Neural crest cell (in vitro differentiated cells): ENCODE measurements at regions not wholly inside any gene's neighbourhood (a gene's known extent, or its start where the extent isn't known, plus 50 kb on each side); places are given as distances from the start of the nearest gene placed in this dataset.

ENCODE experiments used
- DNase-seq: peaks from one replicate; pipeline ENCODE4 v3.0.0; 2021; ENCODE audit warnings: low read depth, mixed read lengths, low spot score
- H3K27ac Mint-ChIP-seq: one replicate; pipeline ENCODE4 v1.8.0; 2021; ENCODE audit warnings: mild to moderate bottlenecking, mixed read lengths; ENCODE audit not compliant: unreplicated experiment
- H3K27me3 Mint-ChIP-seq: 2 replicates; pipeline ENCODE4 v1.8.0; 2021; ENCODE audit warnings: low read depth, mild to moderate bottlenecking, mixed read lengths
- H3K36me3 Mint-ChIP-seq: 2 replicates; pipeline ENCODE4 v1.8.0; 2021; ENCODE audit warnings: low read depth, mild to moderate bottlenecking, mixed read lengths
- H3K4me1 Mint-ChIP-seq: 2 replicates; pipeline ENCODE4 v1.8.0; 2021; ENCODE audit warnings: mixed read lengths
- H3K4me3 Mint-ChIP-seq: one replicate; pipeline ENCODE4 v1.8.0; 2021; ENCODE audit warnings: mild to moderate bottlenecking, mixed read lengths
- H3K9me3 Mint-ChIP-seq: 2 replicates; pipeline ENCODE4 v1.8.0; 2021; ENCODE audit warnings: mixed read lengths
- TF ChIP-seq, protein P1 (sequence below): fragments of 200-600 bp; sonication (generic); conservative IDR thresholded peaks from 2 replicates; pipeline ENCODE4 v1.5.0; 2021; ENCODE audit warnings: antibody characterized with exemption, mild to moderate bottlenecking

DNA sequence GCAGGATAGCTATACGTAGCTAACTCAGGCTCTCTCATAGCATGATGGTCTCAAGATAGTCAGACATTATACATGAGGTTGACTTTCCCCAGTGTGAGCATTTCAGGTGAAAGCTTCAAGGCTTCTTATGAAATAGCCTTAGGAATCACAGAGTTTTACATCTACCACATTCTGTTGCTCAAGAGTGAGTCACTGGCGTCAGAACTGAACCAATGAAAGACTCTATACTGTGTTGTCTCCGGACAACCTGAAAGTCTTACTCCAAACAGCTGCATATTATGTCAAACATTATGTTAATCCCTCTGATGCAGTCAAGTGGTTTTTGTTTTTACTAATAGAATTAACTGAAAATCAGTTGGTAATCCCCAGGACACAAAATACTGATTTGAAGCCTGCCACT, 79.8 kb upstream of the TRDN start:
- TF ChIP-seq, protein P1, sequence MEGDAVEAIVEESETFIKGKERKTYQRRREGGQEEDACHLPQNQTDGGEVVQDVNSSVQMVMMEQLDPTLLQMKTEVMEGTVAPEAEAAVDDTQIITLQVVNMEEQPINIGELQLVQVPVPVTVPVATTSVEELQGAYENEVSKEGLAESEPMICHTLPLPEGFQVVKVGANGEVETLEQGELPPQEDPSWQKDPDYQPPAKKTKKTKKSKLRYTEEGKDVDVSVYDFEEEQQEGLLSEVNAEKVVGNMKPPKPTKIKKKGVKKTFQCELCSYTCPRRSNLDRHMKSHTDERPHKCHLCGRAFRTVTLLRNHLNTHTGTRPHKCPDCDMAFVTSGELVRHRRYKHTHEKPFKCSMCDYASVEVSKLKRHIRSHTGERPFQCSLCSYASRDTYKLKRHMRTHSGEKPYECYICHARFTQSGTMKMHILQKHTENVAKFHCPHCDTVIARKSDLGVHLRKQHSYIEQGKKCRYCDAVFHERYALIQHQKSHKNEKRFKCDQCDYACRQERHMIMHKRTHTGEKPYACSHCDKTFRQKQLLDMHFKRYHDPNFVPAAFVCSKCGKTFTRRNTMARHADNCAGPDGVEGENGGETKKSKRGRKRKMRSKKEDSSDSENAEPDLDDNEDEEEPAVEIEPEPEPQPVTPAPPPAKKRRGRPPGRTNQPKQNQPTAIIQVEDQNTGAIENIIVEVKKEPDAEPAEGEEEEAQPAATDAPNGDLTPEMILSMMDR, result no peak
- H3K9me3 Mint-ChIP-seq, result no peaks in the 10 kb centered on the region
- no peaks in the 10 kb centered on the region for H3K27me3 Mint-ChIP-seq
- no peak overlapping the region for H3K27ac Mint-ChIP-seq
- no peaks in the 10 kb centered on the region for H3K36me3 Mint-ChIP-seq
- no peaks in the 10 kb centered on the region for H3K4me1 Mint-ChIP-seq
- H3K4me3 Mint-ChIP-seq, result no peak overlapping the region
- DNase-seq, result no peak

DNA sequence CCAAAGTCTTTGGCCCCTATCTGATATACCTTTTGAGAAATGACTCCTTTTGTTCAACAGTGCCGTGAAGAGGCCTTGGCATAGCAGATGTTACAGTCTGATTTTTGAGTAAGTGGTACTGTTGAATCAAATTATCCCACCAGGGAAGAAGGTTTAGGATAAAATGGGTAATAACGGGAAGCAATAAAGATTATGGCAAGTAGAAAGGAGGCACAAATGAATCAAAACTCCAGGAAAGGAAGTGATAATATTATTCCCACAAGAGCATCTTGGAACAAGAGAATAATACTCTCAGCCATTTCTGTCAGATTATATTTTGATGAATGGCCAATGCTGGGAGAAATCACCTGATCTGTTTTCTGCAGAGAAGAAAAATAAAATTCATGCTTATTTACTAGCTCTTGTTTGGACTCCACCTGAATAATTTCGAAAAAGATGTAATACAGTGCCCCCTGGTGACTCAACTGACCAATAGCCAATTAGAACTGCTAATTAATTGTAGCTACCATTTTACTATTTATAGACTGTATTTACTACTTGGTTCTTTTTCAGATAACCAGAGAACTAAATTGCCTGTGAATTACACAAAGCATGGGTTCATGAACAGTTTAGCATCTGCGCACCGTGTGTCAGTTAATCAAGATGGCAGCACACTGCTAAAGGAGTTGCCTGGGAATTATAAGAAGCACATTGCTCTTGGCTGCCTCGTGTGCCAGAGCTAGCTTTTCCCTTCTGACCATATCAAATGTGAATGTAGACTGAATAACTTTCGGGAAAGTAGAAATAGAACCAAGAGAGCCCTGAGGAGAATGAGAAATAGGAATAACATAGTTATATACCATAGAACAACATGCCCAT, 78.5 kb upstream of the TRDN start:
- H3K9me3 Mint-ChIP-seq, result no peaks in the 10 kb centered on the region
- TF ChIP-seq, protein P1, result peak; percentile 83
- DNase-seq, result peak; percentile 9
- H3K4me1 Mint-ChIP-seq, result no peaks in the 10 kb centered on the region
- H3K36me3 Mint-ChIP-seq, result no peaks in the 10 kb centered on the region
- no peak overlapping the region for H3K27ac Mint-ChIP-seq
- no peaks in the 10 kb centered on the region for H3K27me3 Mint-ChIP-seq
- H3K4me3 Mint-ChIP-seq, result no peak overlapping the region

DNA sequence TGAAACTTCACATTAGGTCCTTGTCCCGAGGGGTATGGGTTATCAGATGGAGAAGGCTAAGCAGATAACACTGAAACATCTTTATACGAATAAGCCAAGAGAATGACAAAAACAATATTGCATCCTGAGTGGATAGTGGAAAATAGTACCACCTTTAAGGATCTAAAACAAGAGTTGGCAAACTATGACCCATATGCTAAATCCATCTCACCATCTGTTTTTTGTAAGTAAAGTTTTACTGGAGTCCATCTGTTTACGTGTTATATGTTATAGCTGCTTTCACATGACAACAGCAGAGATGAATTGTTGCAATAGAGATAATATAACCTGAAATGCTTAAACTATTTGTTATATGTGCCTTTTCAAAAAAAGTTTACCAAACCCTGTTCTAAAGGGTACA, 76.1 kb upstream of the TRDN start:
- Mint-ChIP-seq H3K27me3 (no peaks in the 10 kb centered on the region), H3K4me3 (no peak overlapping the region), H3K27ac (no peak overlapping the region), H3K4me1 (no peaks in the 10 kb centered on the region), H3K36me3 (no peaks in the 10 kb centered on the region), H3K9me3 (peaks cover 5% of the 10 kb centered on the region)
- no peak for DNase-seq
- TF ChIP-seq, protein P1, result no peak

DNA sequence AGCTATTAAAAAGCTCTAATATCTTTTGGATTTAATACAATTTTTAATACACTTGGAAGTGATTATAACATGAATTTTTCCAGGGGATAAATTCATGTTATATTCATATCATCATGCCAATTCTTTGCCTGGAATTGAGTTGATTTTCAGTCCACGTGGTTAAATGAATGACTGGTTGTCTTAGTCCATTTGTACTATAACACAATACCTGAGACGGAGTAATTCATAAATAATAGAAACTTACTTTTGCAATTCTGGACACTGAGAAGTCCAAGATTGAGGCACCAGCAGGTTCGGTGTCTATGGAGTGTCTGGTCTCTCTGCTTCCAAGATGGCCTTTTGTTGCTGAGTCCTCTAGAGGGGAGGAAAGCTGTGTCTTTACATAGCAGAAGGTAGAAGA, 66.2 kb upstream of the TRDN start:
- Mint-ChIP-seq H3K4me1 (no peaks in the 10 kb centered on the region), H3K4me3 (no peak overlapping the region), H3K27me3 (no peaks in the 10 kb centered on the region), H3K27ac (no peak overlapping the region), H3K36me3 (no peaks in the 10 kb centered on the region), H3K9me3 (peaks cover 4% of the 10 kb centered on the region)
- TF ChIP-seq, protein P1, result no peak
- DNase-seq, result no peak

DNA sequence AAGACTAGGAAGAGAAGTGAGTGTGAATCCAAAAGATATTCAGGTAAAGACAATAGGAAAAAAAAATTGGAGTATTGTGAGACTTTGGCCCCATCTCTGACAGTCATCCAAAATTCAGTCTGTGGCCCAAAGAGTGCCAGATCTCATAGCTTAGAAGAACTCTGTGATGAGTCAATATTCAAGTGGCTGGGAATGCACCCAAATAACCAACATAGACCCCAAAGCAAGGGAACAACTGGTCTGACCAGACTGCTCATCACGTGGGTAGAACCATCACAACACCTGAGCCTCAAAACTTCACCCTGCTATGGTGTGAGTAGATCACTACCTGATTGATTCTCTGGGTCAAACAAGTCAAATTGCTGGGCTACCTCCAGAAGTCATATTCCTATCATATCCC, 51.1 kb upstream of the TRDN start:
- TF ChIP-seq, protein P1, result no peak
- no peak overlapping the region for H3K4me3 Mint-ChIP-seq
- H3K4me1 Mint-ChIP-seq, result no peaks in the 10 kb centered on the region
- H3K27me3 Mint-ChIP-seq, result no peaks in the 10 kb centered on the region
- no peak overlapping the region for H3K27ac Mint-ChIP-seq
- no peak for DNase-seq
- H3K9me3 Mint-ChIP-seq, result no peaks in the 10 kb centered on the region
- H3K36me3 Mint-ChIP-seq, result no peaks in the 10 kb centered on the region
